ENCODE measurements at regions not wholly inside any gene's neighbourhood (a gene's known extent, or its start where the extent isn't known, plus 50 kb on each side); places are given as distances from the start of the nearest gene placed in this dataset.
"Not testable (repeated sequence)": the region's sequence is repeated elsewhere in the genome, so short reads cannot be mapped to it uniquely, and the experiment has no call there.

DNA sequence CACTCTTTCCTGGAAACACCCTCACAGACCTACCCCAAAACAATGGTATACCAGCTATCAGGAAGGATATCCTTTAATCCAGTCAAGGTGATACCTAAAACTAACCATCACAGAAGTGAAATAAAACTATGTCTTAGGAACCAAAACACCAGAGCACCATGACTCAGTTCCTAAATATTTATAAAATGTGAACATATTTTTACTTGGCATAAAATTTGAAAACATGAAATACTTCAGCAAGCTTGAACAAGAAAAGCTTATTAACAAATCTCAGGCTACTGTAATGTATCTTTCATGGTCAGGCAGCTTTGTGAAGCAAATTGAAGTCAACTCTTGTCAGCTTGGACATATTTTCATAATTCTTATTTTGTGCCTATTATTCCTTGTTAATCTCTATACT, 440.8 kb upstream of the CDH20 start:
- DNase-seq (ENCODE audit: low read depth), result peak; percentile 44

DNA sequence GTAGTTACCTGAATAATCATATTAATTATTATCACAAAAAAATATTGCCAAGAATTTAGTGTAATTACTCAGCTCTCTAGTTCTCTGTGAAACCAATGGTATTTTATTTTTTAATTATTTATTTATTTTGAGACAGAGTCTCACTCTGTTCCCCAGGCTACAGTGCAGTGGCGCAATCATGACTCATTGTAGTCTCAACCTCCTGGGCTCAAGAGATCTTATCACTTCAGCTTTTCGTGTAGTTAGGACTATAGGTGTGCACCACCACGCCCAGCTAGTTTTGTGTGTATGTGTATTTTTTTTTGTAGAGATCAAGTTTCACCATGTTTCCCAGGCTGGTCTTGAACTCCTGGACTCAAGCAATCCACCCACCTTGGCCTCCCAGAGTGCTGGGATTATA, 440.4 kb upstream of the CDH20 start:
- peak; percentile 95 for DNase-seq (ENCODE audit: low read depth)

DNA sequence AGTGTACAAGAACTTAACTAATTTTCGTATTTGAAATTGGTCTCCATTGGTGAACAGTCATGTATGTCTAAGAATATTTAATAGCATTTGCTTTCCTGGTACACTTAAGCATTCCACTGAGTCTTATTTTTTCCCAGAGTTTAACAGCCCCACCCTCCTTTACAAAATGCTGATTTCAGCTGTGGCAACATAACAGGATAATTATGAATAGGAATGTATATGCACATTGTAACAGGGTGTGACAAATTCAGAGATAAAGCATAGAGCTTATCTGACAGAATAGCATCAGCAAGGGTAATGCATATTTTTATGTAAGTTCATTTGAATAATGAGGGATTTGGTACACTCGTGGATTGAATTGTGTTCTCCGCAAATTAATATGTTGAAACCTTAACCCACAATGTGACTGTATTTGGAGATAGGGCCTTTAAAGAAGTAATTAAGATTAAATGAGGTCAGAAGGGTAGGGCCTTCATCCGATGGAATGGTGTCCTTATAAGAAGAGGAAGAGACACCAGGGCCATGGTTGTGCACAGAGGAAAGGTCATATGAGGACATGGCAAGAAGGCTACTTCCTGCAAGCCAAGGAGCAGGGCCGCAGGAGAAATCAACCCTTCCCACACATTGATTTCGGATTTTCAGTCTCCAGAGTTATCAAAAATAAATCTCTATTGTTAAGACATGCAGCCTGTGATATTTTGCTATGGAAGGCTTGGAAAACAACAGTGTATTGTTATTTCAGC, 439.7 kb upstream of the CDH20 start:
- peak; percentile 12 for DNase-seq (ENCODE audit: low read depth)

DNA sequence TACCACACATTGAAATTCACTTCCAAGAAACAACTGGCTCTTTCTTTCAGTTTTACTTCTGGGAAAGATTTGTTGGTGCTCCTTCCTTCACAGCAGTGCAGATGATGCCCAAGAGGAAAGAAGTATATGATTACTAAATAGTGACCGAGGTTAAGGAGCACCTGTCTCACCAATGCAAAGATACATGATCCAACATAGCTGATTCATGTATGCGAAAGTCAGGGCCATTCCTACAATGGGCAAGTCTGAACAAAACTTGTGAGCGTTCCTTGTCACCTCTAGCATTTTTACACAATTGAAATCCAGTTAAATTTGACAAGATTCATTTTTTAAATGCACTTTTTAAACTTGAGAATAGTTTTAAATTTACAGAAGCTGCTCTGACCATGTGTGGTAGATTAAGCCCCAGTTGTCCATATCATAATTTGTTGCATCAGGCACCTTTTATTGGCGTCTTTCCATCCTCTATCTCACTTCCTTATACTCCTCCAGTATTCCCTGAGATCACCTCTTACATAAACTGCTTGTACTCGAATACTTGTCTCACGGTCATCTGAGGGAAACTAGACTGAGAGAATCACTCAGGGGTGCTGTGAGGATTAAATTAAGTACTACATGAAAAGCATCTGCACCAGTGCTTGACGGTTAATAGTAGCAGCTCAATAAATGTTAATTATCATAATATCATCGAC, 438.8 kb upstream of the CDH20 start:
- peak; percentile 24 for DNase-seq (ENCODE audit: low read depth)

DNA sequence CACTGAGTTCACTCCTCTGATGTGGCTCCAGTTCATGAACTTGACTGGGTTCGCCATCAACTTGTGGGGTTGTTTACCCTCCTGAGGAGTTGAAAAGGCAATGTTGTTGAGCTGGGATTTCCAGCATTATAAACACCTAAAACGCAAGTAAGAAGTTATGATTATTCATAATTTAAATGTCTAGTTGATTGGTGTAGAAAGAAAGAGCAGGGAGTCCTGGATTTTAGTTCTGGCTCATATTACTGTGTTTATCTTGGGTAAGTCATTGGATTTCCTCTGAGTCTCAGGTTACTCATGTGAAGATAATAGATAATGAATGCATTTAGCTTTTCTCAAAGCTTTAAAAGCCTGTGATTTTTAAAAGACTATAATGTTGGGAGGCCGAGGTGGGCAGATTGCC, 438.0 kb upstream of the CDH20 start:
- peak; percentile 63 for DNase-seq (ENCODE audit: low read depth)

DNA sequence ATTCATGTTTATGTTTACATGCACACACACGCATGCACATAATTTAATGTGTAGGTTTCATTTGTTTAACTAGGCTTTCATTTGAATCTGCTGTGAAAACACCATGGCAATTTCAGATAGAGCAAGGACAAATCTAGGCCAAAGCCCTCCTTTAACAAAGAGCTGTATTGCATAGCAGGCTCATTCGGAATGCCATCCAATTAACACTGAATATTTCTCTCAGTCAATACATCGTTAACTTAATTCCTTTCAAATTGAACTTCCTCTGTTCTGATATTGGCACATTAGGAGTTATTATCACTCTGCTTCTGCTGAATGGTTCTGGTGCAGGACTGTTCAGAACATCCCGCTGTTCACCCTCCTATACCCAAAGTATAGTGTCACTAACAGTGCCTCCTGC, 435.1 kb upstream of the CDH20 start:
- DNase-seq (ENCODE audit: low read depth), result no peak

DNA sequence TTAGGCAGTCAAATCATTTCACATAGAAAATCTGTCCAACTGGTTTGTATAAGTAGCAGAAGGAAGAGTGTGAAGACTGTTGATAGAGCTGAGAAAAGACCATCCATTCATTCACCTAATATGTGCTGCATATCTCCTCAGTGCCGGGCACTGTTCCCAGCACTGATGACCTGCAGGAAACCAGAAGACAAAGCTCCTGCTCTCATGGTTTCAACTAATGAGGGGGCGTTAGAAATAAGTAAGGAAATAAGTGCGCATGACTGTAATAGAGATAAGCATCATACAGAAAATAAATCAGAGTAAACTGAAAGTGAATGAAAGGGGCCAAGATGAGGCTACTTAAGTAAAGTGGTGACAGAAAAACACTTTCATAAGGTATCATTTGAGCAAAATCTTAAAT, 427.5 kb upstream of the CDH20 start:
- DNase-seq (ENCODE audit: low read depth), result no peak

DNA sequence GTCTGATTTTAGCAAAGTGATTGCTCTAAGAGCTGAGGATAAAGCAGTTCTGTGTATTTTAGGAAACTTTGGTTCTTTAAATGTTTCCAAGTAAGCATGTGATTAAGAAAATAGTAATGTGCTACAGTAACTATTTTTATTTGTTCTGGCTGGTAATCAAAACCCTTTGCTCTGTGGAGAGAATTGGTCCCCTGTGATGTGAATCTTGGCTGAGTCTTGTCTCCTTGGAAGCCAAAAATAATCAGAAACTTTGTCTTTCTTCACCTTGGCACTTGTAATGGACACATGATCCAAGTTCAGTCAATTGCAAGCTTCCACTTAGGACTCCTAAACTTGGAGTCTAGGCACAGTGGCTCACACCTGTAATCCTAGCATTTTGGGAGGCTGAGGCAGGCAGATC, 422.7 kb upstream of the CDH20 start:
- peak; percentile 7 for DNase-seq (ENCODE audit: low read depth)

DNA sequence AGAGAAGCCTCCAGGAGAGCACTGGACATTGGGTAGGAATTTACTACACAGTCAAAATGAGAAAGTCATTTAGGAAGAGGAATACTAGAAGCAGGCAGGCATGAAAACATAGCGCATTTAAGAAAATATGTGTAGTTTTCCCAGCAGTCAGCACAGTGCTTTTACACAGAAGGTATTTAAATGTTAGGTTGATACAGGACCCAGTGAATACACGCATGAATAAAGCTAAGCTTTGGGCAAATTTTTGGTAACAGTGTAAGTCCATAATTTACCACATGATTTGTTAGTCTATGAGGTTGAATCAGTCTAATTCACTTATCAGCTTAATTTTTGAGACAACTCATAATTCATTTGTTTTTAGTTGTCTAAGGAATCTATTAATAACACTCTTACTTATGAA, 421.7 kb upstream of the CDH20 start:
- DNase-seq (ENCODE audit: low read depth), result no peak

DNA sequence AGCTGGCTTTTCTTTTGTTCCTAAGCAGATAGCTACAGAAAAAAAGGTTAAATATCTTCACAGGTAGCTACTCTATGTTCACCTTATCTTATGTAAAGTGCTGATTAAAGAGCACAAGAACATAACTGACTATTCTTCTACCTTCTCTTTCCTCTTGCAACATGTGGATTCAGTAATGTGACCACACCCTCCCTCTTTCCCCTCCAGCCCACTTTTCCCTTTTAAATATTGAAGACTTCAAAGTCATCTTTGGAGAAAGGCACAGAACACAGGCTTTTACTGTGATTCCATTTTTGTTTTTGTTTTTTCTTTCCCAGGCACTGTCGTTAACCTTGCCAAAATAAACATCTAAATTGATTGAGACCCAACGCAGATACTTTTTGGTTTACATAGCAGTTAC, 418.1 kb upstream of the CDH20 start:
- no peak for DNase-seq (ENCODE audit: low read depth)

DNA sequence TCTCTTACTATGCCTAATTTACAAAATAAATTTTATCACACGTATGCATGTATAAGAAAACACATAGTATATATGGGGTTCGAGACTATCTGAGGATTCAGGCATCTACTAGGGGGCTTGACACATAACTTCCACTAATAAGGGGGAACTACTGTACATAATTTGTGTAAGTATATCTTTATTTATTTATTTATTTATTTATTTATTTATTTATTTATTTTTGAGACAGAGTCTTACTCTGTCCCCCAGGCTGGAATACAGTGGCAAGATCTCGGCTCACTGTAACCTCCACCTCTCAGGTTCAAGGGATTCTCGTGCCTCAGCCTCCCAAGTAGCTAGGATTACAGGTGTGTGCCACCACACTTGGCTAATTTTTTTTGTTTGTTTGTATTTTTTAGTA, 414.4 kb upstream of the CDH20 start:
- not testable (repeated sequence) for DNase-seq (ENCODE audit: low read depth)

DNA sequence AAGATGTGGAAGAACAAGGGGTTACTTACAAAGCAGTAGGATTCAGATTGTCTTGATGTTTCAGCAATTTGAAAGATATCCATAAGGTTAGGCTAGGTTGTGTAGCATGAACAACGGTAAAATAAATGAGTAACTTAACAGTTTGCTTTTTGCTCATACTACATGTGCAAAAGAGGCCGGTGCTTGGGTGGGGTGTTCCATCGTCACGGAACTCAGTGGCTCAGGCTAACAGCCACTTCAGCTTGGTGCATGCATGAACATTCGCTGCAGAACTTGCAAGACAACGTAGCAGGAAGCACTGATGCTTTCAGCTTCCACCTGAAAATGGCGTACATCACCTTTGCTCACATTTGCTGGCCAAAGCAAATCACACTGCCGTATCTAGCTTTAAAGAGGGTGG, 407.3 kb upstream of the CDH20 start:
- no peak for DNase-seq (ENCODE audit: low read depth)

DNA sequence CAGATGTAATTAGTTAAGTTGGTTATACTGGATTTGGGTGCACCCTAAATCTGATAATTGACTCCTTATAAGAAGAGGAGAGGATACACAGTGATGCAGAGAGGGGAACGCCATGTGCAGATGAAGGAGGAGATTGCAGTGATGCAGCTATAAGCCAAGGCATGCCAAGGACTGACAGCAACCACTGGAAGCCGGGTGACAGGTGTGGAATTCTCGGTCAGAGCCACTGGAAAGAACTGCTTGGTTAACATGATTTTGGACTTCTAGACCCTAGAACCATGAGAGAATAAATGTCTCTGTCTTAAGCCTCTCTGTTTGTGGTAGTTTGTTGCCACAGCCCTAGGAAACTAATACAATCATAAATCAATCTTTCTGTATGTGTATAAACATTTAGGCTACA, 403.3 kb upstream of the CDH20 start:
- no peak for DNase-seq (ENCODE audit: low read depth)

DNA sequence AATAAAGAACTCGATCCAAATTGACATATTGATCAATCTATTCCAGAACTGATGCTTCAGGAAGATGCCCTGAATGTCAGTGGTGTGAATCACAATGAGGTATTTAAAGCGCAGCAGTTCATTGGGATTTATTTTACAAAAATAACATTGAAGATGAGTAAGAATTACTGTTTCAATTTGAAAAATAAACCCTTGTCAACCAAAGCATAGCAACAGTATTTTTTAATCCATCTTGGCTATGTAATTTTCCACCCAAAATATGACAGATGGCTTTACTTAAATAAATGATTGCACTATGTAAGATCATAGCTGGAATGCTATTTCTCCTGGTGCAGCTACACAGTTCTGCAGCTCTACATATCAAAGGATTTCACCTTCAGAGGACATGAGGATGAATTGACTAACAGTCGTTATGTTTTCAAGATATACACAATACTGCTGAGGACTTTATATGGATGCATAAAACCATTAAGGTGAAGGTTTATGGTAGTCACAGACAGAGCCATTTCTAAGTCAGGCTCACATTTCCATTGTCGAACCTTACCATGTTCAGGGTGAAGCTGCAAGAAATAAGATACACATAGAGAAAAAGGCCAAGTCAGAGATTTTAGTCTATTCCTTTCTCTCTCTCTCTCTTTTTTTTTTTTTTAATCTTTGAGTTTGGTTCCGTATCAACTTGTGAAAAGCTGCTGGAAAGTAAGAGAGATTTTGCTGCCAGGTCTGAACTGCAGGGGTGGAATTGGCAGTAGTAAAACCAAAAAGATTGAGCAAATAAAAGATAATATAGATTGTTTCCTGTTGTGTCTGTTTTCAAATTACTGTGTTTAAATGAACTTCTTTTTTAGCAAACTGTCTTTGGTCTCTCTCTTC, 398.0 kb upstream of the CDH20 start:
- DNase-seq (ENCODE audit: low read depth), result no peak

DNA sequence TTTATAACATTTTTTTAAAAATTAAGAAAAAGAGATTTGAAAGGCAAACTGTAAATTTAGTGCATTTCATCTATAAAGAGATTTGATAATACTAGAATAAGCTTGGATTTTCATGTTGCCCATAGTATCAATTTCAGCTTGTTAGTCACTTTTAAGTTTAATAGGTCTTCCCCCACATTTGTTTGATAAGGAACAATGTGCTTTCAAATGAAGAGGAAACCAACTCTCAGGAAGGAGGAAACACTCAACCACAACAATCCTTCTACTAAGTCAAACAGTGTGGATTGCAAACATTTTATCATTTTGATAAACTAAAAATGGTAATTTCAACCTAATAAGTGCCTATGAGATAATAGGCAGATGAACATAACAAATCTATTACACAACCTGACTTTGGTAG, 397.1 kb upstream of the CDH20 start:
- no peak for DNase-seq (ENCODE audit: low read depth)

DNA sequence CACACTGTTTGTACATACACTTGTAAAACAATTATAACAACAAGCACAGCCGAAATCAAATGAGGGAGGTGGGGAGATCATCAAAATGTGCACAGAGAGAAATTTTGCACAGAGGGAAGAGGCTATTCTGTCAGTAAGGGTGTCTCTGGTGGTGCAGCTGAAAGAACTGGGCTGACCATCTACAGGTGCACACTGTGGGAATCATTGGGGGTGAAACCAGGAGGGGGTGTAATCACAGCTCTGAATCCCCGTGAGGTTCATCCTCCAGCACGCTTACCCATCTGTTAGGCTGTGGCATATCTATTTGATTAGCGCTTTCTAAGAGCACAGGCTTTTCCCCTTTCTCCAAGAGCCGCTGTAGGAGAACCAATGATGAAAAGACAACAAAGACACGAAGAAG, 389.9 kb upstream of the CDH20 start:
- DNase-seq (ENCODE audit: low read depth), result no peak

DNA sequence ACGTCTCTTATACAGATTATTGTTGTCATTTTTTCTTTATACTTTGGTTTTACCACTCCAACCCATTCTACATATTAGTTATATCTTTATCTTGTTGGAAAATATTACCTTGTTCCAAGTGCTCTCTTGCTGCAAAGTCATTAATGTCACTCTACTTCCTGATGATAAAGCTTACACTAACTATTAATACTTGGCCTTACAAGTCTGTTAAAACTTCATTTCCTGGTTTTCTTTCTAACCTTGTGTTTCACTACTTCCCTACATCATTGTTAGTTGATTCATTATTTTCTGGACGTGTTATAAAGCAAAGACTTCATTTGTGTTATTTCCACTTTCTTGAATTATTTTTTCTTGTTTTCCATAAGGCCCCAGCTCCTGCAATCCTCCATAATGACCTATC, 382.6 kb upstream of the CDH20 start:
- DNase-seq (ENCODE audit: low read depth), result no peak

DNA sequence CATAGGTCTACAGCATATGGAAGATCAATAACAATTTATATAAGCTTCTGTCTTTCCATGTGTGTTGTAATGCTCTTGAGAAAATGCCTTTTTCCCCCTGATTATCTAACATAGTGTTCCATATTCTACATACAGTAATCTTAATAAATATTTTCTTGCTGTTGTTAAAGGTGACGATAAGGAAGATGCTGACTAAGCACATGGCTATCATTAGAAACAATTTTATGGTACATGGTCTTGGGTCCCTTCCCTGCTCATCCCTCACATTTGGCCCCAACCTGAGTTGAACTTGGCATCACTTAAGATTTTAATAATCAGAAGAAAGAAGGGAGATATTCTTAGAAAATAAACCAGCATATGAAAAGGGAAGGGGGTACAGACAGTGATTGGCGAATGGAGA, 382.1 kb upstream of the CDH20 start:
- DNase-seq (ENCODE audit: low read depth), result no peak

DNA sequence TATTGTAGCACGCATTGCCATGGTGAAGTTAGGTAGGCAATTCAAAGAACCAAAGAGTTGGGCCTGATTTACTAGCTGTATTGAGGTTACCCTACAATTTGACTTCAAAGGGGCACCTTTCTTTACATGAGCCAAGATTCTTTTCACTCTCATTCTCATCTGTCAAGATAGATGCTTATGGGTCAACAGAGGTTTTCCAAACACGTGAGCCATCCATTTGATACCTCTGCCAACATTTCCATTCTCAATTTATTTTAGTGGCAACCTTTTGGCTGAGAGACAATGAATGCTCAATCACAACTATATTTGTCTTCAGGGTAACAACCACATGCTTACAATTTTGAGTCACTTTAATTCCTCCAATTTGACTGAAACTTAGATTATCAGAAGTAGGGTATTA, 370.6 kb upstream of the CDH20 start:
- DNase-seq (ENCODE audit: low read depth), result no peak

DNA sequence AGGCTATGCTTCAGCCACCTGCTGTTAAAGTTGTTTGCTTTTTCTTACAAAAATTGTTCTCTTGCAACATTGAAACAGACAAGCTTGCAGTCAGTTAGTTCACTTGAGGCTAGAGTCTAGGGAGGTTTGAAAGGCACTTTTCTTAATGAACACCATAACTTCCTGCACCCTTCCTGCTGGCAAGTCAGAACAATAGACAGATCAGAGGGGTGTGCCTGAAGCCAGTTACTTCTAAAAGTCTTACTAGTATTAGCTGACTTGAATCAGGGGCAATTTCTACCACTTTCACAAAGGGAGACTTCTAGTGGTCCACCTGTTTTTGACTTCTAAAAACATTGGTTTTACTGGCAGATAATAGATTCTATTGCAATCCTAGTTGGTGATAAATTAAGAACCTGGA, 367.4 kb upstream of the CDH20 start:
- DNase-seq (ENCODE audit: low read depth), result no peak

DNA sequence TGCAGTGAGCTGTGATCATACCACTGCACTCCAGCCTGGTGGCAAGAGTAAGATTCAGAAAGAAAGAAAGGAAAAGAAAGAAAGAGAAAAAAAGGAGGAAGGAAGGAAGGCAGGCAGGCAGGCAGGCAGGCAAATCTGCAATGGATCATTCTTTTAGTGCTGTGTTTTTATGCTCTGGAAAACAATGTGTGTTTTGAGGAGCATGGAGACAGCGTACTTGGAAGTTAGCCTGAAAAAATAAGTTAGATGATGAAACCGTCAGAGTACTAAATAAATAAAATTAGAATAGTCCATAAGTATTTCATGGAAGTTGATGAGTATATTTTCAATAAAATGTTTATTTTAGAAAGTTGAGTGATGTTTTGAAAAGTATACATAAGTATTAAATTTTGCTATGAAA, 366.4 kb upstream of the CDH20 start:
- no peak for DNase-seq (ENCODE audit: low read depth)

DNA sequence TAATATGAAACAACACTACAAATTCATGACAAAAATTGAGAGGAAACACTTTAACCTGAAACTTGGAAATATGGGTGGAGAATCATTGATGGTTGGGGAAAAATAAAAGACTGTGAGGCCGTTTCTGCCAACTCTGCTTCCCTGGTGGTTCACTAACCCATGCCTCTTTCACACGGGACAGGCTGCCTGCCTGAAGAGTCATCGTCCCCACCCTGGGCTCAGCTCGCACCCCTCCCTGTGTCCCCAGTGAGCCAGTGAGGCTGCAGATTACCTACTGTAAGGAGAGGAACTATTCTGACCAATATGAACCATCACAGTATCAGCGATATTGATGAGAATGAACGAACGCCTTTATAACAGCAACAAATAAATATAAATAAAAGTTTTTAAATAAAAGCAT, 357.8 kb upstream of the CDH20 start:
- no peak for DNase-seq (ENCODE audit: low read depth)

DNA sequence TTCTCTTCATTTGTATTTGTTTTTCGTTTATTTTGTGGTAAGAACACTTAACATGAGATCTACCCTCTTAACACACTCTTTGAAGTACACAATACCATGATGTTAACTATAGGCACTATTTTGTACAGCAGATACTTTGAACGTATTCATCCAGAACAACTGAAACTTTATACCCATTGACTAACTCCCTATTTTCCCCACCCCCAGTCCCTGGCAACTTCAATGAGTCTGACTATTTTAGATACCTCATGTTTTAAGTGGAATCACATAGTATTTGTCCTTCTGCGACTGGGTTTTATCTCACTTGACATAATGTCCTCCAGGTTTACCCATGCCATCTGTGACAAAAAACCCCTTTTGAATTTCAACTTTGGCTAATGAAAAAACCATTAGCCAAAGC, 356.3 kb upstream of the CDH20 start:
- no peak for DNase-seq (ENCODE audit: low read depth)
